GM23338 (cell line): ENCODE measurements at regions not wholly inside any gene's neighbourhood (a gene's known extent, or its start where the extent isn't known, plus 50 kb on each side); places are given as distances from the start of the nearest gene placed in this dataset.

ENCODE experiments used
- ATAC-seq: fragments of 200-7000 bp; cut with Tn5 transposase; 3 replicates; pipeline ENCODE4 v1.9.1; 2020
- DNase-seq: peaks from one replicate; pipeline ENCODE4 v3.0.0-alpha.2; 2015; ENCODE audit warnings: low spot score
- H2AFZ ChIP-seq: fragments of 200-600 bp; sonication (generic); 2 replicates; pipeline ENCODE4 v1.8.0; 2016; ENCODE audit warnings: antibody characterized with exemption, mild to moderate bottlenecking, moderate library complexity
- H3F3A ChIP-seq: fragments of 200-600 bp; sonication (generic); replicated peaks from 2 replicates; pipeline ENCODE4 v1.8.0; 2017; ENCODE audit warnings: antibody characterized with exemption, mixed run types, low read depth
- H3K27ac ChIP-seq: fragments of 200-600 bp; sonication (generic); 2 replicates; pipeline ENCODE4 v1.6.1; 2016; ENCODE audit warnings: low read depth
- H3K27me3 ChIP-seq: fragments of 200-600 bp; sonication (generic); 2 replicates; pipeline ENCODE4 v1.8.0; 2016; ENCODE audit warnings: mild to moderate bottlenecking, mixed run types, moderate library complexity; ENCODE audit not compliant: insufficient read depth
- H3K36me3 ChIP-seq: fragments of 200-600 bp; sonication (generic); 2 replicates; pipeline ENCODE4 v1.8.0; 2016; ENCODE audit warnings: mild to moderate bottlenecking; ENCODE audit not compliant: insufficient read depth
- H3K4me1 ChIP-seq: fragments of 200-600 bp; sonication (generic); 2 replicates; pipeline ENCODE4 v1.8.0; 2016; ENCODE audit warnings: mild to moderate bottlenecking, moderate library complexity; ENCODE audit not compliant: insufficient read depth
- H3K4me2 ChIP-seq: fragments of 200-600 bp; sonication (generic); 2 replicates; pipeline ENCODE4 v1.7.1; 2017; ENCODE audit warnings: mixed run types
- H3K4me3 ChIP-seq: fragments of 200-600 bp; sonication (generic); 2 replicates; pipeline ENCODE4 v1.6.1; 2016; ENCODE audit warnings: mixed run types
- H3K79me2 ChIP-seq: fragments of 200-600 bp; sonication (generic); replicated peaks from 2 replicates; pipeline ENCODE4 v1.8.0; 2017; ENCODE audit warnings: mild to moderate bottlenecking; ENCODE audit not compliant: insufficient read depth
- H3K9me2 ChIP-seq: fragments of 200-600 bp; sonication (generic); 2 replicates; pipeline ENCODE4 v1.8.0; 2017; ENCODE audit not compliant: insufficient read depth
- H4K20me1 ChIP-seq: fragments of 200-600 bp; sonication (generic); replicated peaks from 2 replicates; pipeline ENCODE4 v1.8.0; 2017; ENCODE audit warnings: mild to moderate bottlenecking; ENCODE audit not compliant: insufficient read depth
- H3K27ac Mint-ChIP-seq: 2 replicates; pipeline ENCODE4 v1.8.0; 2020; ENCODE audit warnings: inconsistent platforms, mild to moderate bottlenecking, moderate library complexity, mixed read lengths
- H3K27me3 Mint-ChIP-seq: 3 replicates; pipeline ENCODE4 v1.8.0; 2022; ENCODE audit warnings: low read depth, mild to moderate bottlenecking, moderate library complexity, mixed read lengths, inconsistent platforms; ENCODE audit not compliant: insufficient read depth, poor library complexity
- H3K36me3 Mint-ChIP-seq: 3 replicates; pipeline ENCODE4 v1.8.0; 2021; ENCODE audit warnings: low read depth, mild to moderate bottlenecking, inconsistent platforms, moderate library complexity, mixed read lengths
- H3K4me1 Mint-ChIP-seq: 3 replicates; pipeline ENCODE4 v1.8.0; 2020; ENCODE audit warnings: mild to moderate bottlenecking, inconsistent platforms, mixed read lengths
- H3K4me3 Mint-ChIP-seq: 3 replicates; pipeline ENCODE4 v1.8.0; 2021; ENCODE audit warnings: moderate library complexity, mild to moderate bottlenecking, inconsistent platforms, mixed read lengths
- H3K9me3 Mint-ChIP-seq: 3 replicates; pipeline ENCODE4 v1.8.0; 2020; ENCODE audit warnings: moderate library complexity, mild to moderate bottlenecking, inconsistent platforms, mixed read lengths
- CREB1 ChIP-seq: fragments of 250-450 bp; sonication (Bioruptor Pico); IDR thresholded peaks from 2 replicates; pipeline ENCODE4 v1.5.0; 2020; ENCODE audit warnings: low read depth, mild to moderate bottlenecking, moderate library complexity
- EZH2 ChIP-seq: fragments of 200-600 bp; sonication (generic); IDR thresholded peaks from one replicate; pipeline ENCODE4 v1.8.0; 2017; ENCODE audit warnings: antibody characterized with exemption, mild to moderate bottlenecking, low read depth; ENCODE audit not compliant: unreplicated experiment
- EZH2phosphoT487 ChIP-seq: fragments of 200-600 bp; sonication (generic); IDR thresholded peaks from one replicate; pipeline ENCODE4 v1.8.1; 2018; ENCODE audit warnings: antibody characterized with exemption; ENCODE audit not compliant: unreplicated experiment
- JUNB ChIP-seq: IDR thresholded peaks from one replicate; pipeline ENCODE4 v1.6.1; 2016; ENCODE audit warnings: antibody characterized with exemption; ENCODE audit not compliant: unreplicated experiment
- NANOG ChIP-seq: IDR thresholded peaks from 2 replicates; pipeline ENCODE4 v1.6.1; 2016; ENCODE audit warnings: antibody characterized with exemption, borderline replicate concordance
- POLR2AphosphoS5 ChIP-seq: IDR thresholded peaks from 2 replicates; pipeline ENCODE4 v1.6.1; 2016; ENCODE audit warnings: antibody characterized with exemption, low read depth
- STAT1 ChIP-seq: IDR thresholded peaks from one replicate; pipeline ENCODE4 v1.6.1; 2016; ENCODE audit warnings: antibody characterized with exemption; ENCODE audit not compliant: unreplicated experiment
- ZNF114 ChIP-seq: fragments of 250-450 bp; sonication (Bioruptor Pico); IDR thresholded peaks from 2 replicates; pipeline ENCODE4 v1.5.0; 2020; ENCODE audit warnings: mild to moderate bottlenecking, moderate library complexity
- ZNF331 ChIP-seq: fragments of 250-450 bp; sonication (Bioruptor Pico); IDR thresholded peaks from 2 replicates; pipeline ENCODE4 v1.5.0; 2020; ENCODE audit warnings: low read depth, mild to moderate bottlenecking, moderate library complexity
- TF ChIP-seq, protein P1 (sequence below): fragments of 250-450 bp; sonication (Bioruptor Pico); IDR thresholded peaks from 2 replicates; pipeline ENCODE4 v1.5.0; 2020; ENCODE audit warnings: mild to moderate bottlenecking, moderate library complexity
- TF ChIP-seq, protein P2 (sequence below): IDR thresholded peaks from 2 replicates; pipeline ENCODE4 v1.6.1; 2016; ENCODE audit warnings: antibody characterized with exemption
- TF ChIP-seq, protein P3 (sequence below): IDR thresholded peaks from one replicate; pipeline ENCODE4 v1.6.1; 2018; ENCODE audit warnings: antibody characterized with exemption; ENCODE audit not compliant: unreplicated experiment
- TF ChIP-seq, protein P4 (sequence below), 2 experiments: fragments of 200-600 bp in 1 of 2; sonication (generic) in 1 of 2; conservative IDR thresholded peaks; 2 replicates each; pipeline versions ENCODE4 v1.5.1 to v1.6.1; 2016 to 2017; ENCODE audit warnings: antibody characterized with exemption in 2 of 2, low read depth in 2 of 2, mild to moderate bottlenecking in 2 of 2, moderate library complexity in 1 of 2

DNA sequence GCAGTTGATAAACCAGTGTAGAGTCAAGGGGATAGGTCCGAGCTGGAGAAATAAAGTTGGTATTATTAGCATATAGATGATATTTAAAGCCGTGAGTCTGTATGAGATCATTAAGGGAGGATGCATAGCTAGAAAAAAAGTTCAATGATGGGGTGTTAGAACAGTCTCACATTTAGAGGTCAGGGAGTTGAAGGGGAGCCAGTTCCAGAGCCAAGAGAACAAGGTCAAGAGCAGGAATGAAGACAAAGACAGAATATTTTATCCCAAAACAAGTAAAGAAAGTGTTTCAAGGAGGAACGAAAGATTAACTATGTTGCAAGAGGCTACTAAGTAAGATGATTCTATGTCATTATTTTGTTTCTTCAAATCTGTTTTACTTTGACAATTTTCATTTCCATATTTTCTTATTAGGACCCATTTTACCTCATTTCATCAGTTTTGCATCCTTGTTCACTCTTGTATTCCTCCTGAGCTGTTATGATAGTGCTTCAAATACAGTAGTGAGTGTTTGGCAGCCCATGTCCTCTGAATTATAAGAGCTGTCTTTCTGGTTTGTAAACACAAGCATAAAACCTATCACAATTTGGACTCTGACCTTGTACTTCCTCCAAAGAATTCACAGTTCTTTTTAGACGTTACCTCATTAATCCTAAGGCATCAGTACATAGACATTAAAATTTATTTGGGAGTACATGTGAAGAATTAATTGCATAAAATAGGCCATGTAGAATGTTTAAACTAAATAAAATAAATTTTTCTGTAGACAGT lies 695.7 kb upstream of the NECTIN3 start:
- H3K4me3 Mint-ChIP-seq: no peak overlapping the region
- Histone ChIP-seq H2AFZ (no peak overlapping the region), H3K27ac (no peak overlapping the region), H3K27me3 (no peaks in the 10 kb centered on the region), H3K9me2 (peaks cover 13% of the 10 kb centered on the region), H3K36me3 (no peaks in the 10 kb centered on the region), H4K20me1 (no peaks in the 10 kb centered on the region), H3F3A (no peaks in the 10 kb centered on the region), H3K4me2 (no peak overlapping the region), H3K79me2 (no peaks in the 10 kb centered on the region), H3K4me3 (no peak overlapping the region), H3K4me1 (no peaks in the 10 kb centered on the region)
- no peaks in the 10 kb centered on the region for H3K27me3 Mint-ChIP-seq
- no peaks in the 10 kb centered on the region for H3K9me3 Mint-ChIP-seq
- H3K4me1 Mint-ChIP-seq: no peaks in the 10 kb centered on the region
- TF ChIP-seq, protein P1, sequence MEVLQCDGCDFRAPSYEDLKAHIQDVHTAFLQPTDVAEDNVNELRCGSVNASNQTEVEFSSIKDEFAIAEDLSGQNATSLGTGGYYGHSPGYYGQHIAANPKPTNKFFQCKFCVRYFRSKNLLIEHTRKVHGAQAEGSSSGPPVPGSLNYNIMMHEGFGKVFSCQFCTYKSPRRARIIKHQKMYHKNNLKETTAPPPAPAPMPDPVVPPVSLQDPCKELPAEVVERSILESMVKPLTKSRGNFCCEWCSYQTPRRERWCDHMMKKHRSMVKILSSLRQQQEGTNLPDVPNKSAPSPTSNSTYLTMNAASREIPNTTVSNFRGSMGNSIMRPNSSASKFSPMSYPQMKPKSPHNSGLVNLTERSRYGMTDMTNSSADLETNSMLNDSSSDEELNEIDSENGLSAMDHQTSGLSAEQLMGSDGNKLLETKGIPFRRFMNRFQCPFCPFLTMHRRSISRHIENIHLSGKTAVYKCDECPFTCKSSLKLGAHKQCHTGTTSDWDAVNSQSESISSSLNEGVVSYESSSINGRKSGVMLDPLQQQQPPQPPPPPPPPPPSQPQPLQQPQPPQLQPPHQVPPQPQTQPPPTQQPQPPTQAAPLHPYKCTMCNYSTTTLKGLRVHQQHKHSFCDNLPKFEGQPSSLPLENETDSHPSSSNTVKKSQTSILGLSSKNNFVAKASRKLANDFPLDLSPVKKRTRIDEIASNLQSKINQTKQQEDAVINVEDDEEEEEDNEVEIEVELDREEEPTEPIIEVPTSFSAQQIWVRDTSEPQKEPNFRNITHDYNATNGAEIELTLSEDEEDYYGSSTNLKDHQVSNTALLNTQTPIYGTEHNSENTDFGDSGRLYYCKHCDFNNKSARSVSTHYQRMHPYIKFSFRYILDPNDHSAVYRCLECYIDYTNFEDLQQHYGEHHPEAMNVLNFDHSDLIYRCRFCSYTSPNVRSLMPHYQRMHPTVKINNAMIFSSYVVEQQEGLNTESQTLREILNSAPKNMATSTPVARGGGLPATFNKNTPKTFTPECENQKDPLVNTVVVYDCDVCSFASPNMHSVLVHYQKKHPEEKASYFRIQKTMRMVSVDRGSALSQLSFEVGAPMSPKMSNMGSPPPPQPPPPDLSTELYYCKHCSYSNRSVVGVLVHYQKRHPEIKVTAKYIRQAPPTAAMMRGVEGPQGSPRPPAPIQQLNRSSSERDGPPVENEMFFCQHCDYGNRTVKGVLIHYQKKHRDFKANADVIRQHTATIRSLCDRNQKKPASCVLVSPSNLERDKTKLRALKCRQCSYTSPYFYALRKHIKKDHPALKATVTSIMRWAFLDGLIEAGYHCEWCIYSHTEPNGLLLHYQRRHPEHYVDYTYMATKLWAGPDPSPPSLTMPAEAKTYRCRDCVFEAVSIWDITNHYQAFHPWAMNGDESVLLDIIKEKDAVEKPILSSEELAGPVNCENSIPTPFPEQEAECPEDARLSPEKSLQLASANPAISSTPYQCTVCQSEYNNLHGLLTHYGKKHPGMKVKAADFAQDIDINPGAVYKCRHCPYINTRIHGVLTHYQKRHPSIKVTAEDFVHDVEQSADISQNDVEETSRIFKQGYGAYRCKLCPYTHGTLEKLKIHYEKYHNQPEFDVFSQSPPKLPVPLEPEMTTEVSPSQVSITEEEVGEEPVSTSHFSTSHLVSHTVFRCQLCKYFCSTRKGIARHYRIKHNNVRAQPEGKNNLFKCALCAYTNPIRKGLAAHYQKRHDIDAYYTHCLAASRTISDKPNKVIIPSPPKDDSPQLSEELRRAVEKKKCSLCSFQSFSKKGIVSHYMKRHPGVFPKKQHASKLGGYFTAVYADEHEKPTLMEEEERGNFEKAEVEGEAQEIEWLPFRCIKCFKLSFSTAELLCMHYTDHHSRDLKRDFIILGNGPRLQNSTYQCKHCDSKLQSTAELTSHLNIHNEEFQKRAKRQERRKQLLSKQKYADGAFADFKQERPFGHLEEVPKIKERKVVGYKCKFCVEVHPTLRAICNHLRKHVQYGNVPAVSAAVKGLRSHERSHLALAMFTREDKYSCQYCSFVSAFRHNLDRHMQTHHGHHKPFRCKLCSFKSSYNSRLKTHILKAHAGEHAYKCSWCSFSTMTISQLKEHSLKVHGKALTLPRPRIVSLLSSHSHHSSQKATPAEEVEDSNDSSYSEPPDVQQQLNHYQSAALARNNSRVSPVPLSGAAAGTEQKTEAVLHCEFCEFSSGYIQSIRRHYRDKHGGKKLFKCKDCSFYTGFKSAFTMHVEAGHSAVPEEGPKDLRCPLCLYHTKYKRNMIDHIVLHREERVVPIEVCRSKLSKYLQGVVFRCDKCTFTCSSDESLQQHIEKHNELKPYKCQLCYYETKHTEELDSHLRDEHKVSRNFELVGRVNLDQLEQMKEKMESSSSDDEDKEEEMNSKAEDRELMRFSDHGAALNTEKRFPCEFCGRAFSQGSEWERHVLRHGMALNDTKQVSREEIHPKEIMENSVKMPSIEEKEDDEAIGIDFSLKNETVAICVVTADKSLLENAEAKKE: no peak
- no peak for TF ChIP-seq CREB1 (CRISPR knock-in tag)
- no peak for TF ChIP-seq EZH2
- TF ChIP-seq STAT1: no peak
- no peak for TF ChIP-seq NANOG
- TF ChIP-seq, protein P2, sequence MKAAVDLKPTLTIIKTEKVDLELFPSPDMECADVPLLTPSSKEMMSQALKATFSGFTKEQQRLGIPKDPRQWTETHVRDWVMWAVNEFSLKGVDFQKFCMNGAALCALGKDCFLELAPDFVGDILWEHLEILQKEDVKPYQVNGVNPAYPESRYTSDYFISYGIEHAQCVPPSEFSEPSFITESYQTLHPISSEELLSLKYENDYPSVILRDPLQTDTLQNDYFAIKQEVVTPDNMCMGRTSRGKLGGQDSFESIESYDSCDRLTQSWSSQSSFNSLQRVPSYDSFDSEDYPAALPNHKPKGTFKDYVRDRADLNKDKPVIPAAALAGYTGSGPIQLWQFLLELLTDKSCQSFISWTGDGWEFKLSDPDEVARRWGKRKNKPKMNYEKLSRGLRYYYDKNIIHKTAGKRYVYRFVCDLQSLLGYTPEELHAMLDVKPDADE: no peak
- TF ChIP-seq POLR2AphosphoS5: no peak
- TF ChIP-seq, protein P3, sequence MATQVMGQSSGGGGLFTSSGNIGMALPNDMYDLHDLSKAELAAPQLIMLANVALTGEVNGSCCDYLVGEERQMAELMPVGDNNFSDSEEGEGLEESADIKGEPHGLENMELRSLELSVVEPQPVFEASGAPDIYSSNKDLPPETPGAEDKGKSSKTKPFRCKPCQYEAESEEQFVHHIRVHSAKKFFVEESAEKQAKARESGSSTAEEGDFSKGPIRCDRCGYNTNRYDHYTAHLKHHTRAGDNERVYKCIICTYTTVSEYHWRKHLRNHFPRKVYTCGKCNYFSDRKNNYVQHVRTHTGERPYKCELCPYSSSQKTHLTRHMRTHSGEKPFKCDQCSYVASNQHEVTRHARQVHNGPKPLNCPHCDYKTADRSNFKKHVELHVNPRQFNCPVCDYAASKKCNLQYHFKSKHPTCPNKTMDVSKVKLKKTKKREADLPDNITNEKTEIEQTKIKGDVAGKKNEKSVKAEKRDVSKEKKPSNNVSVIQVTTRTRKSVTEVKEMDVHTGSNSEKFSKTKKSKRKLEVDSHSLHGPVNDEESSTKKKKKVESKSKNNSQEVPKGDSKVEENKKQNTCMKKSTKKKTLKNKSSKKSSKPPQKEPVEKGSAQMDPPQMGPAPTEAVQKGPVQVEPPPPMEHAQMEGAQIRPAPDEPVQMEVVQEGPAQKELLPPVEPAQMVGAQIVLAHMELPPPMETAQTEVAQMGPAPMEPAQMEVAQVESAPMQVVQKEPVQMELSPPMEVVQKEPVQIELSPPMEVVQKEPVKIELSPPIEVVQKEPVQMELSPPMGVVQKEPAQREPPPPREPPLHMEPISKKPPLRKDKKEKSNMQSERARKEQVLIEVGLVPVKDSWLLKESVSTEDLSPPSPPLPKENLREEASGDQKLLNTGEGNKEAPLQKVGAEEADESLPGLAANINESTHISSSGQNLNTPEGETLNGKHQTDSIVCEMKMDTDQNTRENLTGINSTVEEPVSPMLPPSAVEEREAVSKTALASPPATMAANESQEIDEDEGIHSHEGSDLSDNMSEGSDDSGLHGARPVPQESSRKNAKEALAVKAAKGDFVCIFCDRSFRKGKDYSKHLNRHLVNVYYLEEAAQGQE: no peak
- TF ChIP-seq, protein P4, sequence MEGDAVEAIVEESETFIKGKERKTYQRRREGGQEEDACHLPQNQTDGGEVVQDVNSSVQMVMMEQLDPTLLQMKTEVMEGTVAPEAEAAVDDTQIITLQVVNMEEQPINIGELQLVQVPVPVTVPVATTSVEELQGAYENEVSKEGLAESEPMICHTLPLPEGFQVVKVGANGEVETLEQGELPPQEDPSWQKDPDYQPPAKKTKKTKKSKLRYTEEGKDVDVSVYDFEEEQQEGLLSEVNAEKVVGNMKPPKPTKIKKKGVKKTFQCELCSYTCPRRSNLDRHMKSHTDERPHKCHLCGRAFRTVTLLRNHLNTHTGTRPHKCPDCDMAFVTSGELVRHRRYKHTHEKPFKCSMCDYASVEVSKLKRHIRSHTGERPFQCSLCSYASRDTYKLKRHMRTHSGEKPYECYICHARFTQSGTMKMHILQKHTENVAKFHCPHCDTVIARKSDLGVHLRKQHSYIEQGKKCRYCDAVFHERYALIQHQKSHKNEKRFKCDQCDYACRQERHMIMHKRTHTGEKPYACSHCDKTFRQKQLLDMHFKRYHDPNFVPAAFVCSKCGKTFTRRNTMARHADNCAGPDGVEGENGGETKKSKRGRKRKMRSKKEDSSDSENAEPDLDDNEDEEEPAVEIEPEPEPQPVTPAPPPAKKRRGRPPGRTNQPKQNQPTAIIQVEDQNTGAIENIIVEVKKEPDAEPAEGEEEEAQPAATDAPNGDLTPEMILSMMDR (conservative IDR thresholded peaks at IDR 0.05; ENCODE audit: low read depth in 2 of 2): no peak
- TF ChIP-seq JUNB: no peak
- no peak for TF ChIP-seq EZH2phosphoT487
- no peak for TF ChIP-seq ZNF114 (CRISPR knock-in tag)
- no peak for TF ChIP-seq ZNF331 (CRISPR knock-in tag)
- H3K27ac Mint-ChIP-seq: no peak overlapping the region
- H3K36me3 Mint-ChIP-seq: no peaks in the 10 kb centered on the region
- DNase-seq: no peak
- no peak for ATAC-seq
